ENCODE measurements at regions not wholly inside any gene's neighbourhood (a gene's known extent, or its start where the extent isn't known, plus 50 kb on each side); places are given as distances from the start of the nearest gene placed in this dataset.
"Not testable (repeated sequence)": the region's sequence is repeated elsewhere in the genome, so short reads cannot be mapped to it uniquely, and the experiment has no call there.

DNA sequence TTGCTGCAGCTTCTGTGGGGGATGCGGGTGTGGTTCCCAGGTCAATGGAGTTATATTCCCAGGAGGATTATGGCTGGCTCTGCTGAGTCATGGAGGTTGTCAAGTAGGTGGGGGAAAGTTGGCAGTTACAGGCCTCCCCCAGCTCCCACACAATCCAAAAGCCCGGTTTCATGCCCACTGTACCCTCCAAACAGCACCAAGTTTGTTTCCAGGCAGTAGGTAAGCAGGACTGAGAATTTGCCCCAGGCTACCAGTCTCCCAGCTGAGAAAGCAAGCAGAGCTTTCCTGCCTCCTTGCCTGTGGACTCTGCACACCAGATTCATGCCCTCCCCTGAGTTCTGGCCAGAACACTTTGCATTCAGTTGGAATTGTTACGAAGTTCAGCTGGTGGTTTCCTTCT is 578.2 kb downstream of the MEI4 start:
- DNase-seq (ENCODE audit: low spot score), result no peak

DNA sequence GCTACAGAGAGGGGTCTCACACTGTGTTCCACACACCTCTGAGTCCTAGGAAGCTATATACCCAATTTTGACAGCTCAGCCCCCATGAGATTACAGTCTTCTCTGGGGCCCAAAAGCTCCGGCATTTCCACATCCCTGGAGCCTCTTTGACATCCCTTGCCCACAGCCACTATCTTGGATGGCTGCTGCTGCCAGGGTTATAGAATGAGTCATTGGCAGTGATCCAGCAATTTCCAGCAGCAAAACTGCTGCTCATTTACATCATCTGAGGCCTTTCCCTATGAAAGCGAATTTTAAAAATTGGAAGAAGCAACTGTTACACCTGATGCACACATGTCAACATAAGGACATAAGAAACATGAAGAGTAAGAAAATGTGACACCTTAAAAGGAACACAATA is 590.7 kb downstream of the MEI4 start:
- no peak for DNase-seq (ENCODE audit: low spot score)

DNA sequence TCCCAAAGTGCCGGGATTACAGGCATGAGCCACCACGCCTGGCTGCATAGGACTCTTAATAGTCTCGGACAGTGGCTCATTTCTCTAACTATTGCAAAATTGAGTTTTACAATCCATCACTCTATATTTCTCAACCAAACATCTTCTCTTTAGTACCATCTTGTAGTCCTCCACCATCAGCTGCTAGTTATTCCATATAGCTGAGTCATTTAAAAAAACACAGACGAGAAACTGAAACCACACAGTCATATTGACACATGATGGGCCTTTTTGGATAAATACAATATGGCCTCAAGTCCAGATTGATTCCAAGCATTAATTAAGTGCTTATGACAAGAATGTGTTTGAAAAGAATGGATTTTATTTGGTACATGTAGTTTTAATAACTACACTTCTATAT is 599.1 kb downstream of the MEI4 start:
- DNase-seq (ENCODE audit: low spot score), result no peak

DNA sequence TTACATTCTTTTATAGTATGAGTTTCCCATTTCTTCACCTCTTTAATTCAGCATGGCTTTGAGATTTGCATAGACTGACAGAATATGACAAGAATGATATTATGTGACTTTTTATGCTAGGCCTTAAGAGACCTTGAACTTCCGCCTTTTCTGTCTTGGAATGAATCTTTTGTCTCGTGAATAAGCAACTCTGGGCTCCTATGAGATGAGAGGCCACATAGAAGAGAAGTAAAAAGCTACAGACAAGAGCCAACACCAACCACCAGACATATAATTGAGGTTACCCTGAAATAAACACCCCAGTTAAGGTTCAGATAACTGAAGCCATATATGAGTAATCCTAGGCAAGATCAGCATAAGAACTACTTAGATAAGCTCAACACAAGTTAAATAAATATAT is 600.8 kb downstream of the MEI4 start:
- no peak for DNase-seq (ENCODE audit: low spot score)

DNA sequence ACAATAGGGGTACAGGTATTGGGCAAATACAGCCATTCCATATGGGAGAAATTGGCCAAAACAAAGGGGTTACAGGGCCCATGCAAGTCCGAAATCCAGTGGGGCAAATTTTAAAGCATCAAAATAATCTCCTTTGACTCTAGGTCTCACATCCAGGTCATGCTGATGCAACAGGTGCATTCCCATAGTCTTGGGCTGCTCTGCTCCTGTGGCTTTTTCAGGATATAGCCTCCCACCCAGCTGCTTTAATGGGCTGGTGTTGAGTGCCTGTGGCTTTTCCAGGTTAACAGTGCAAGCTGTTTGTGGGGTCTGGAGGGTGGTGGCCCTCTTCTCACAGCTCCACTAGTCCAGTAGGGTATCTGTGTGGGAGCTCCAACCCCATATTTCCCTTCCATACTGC is 607.1 kb downstream of the MEI4 start:
- DNase-seq (ENCODE audit: low spot score), result no peak

DNA sequence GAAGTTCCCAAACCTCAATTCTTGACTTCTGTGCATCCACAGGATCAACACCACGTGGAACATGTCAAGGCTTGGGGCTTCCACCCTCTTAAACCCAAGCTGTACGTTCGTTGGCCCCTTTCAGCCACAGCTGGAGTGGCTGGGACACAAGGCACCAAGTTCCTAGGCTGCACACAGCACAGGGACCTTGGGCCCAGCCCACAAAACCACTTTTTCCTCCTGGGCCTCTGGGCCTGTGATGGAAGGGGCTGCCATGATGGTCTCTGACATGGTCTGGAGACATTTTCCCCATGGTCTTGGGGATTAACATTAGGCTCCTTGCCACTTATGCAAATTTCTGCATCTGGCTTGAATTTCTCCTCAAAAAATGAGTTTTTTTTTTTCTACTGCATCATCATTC is 606.9 kb upstream of the IRAK1BP1 start:
- not testable (repeated sequence) for DNase-seq (ENCODE audit: low spot score)

DNA sequence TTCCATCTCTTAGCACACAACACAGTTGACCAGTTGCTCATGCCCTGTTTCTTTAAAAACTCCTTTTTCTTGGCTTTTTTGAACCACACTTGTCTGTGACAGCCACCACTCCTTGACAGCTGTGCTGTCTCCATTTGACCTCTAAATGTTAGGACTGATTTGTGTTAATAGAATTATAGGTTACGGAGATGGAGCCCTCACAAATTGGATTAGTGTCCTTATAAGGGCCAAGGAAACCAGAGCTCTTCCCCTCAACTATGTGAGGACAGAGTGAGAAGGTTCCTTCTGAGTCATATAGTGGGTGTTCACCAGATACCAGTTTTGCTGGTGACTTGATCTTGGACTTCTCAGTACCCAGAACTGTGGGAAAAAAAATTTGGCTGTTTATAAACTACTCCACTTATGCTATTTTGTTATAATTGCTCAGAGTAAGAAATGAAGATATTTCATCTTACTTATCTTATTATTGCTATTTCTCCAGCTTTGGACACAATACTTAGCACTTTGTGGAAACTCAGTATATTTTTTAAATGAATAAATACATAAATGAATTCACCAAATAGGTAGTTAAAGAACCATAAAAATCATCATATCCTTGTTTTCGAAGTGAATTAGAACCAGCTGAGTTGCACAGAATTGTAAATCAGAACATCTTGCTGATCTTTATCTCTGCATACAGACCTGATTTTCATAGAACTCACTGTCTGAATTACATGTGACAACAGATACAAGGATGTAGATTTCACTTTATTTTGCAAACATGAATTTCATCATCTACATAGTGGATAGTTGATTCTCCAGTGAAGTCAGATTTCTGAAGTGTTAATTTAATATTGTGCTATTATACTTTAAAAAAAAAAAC is 598.5 kb upstream of the IRAK1BP1 start:
- DNase-seq (ENCODE audit: low spot score), result no peak

DNA sequence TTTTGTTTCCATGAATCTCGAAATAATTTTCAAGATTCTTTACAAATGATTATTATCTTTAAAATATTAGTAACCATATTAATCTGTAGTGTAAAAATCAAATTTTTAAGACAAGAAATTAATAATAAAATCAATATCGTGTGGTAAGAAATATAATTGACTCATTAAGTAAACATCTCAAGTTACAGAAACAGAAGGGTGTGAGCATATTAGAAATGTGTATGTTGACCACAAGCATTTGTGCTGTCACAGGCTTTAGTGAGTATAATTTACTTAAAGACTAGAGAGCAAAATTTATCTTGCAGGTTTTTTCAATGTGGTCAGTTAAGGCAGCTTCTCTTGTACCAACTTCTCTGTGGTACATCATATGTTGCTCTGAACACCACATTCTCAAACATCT is 566.5 kb upstream of the IRAK1BP1 start:
- DNase-seq (ENCODE audit: low spot score), result no peak

DNA sequence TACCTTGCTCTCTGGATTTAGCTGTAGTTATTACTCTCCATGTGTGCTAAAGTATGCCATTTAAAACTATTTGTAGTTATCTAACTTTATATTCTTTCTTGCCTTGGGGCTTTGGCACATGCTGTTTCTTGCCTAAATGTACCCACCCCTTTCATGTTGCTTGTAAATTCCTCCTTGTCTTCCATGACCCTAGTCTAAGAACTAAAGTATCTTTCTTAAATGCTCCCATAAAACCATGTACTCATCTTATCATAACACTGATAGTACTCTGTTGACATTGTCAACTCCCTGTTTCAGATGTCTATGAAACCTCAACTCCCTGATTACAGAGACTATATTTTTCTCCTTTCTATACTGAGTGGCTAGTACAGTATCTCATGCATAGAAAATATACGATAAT is 564.9 kb upstream of the IRAK1BP1 start:
- DNase-seq (ENCODE audit: low spot score), result peak; percentile 67

DNA sequence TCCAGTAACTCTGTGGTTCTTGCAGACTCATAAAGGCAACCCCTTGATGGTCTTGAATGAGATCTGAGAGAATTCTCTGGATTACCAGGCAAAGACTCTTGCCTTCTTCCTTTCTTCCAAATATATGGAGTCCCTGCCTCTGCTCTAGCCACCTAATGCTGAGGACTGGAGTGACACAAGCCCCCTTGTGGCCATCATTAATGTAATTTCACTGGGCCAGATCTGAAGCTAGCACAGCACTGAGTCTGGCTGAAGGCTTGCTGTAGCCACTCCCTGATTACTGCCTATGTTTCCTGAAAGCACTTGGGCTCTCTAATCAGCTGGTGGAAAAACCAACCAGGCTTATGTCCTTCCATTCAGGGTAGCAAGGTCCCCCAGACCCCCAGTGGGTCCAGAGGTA is 559.3 kb upstream of the IRAK1BP1 start:
- no peak for DNase-seq (ENCODE audit: low spot score)

DNA sequence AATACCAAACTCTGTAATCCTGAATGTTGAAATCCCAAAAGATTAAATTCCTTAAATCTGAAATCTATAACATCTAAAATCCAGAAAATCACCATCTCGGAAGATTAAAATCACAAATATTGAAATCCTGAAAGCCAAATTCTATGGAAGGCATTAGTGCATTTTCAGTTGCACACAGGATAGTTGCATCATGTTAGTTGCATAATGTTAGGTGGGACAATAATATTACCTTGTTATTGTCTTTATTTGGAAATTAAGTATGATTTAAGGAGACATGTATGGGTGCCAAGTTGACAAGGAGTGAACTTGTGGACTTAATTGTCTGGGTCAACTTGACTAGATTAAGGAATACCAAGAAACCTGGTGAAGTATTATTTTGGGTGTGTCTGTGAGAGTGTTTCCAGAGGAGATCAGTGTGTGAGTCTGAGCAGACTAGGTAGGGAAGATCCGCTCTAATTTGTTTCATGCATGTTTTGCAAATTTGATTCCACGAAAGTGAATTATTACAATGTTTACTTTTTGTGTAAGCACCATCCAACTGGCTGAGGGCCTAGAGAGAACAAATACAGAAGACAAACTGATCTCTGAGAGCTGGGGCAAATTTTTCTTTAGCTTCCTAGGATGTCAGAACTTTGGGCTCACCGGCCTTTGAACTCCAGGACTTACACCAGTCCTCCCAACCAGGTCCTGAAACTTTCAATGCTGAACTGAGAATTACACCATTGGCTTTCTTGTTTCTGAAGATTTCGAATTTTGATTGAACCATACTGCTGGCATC is 545.1 kb upstream of the IRAK1BP1 start:
- no peak for DNase-seq (ENCODE audit: low spot score)

DNA sequence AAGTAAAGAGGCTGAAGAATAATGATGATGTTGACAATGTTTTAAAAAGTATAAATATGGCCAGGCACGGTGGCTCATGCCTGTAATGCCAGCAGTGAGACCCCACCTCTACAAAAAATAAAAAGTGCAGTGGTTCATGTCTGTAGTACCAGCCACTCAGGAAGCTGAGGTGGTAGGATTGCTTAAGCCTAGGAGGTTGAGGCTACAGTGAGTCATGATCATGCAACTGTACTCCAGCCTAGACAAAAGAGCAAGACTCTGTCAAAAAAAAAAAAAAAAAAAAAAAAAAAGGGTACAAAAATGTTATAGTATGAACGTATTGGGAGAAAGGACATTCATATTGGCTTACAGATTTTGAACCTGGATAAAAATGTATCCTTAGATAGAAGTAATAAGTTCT is 543.1 kb upstream of the IRAK1BP1 start:
- DNase-seq (ENCODE audit: low spot score), result no peak

DNA sequence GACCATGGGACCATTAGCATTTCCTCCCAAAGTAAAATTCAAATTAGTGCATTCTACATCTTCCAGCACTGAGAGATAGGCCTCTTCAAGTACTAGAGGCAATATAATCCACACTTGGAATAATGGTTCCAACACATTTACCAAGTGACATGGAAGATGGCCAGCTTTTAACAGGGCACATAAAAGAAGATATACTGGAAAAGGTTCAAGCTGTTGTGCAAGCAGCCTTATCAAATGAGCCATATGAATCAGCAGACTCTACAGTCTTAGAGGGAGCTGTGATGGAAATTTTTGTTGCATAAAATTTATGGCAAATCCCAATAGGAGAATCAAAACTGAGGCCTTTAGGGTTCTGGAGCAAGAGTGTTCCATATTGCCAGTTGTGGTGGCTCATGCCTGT is 526.6 kb upstream of the IRAK1BP1 start:
- peak; percentile 1 for DNase-seq (ENCODE audit: low spot score)

DNA sequence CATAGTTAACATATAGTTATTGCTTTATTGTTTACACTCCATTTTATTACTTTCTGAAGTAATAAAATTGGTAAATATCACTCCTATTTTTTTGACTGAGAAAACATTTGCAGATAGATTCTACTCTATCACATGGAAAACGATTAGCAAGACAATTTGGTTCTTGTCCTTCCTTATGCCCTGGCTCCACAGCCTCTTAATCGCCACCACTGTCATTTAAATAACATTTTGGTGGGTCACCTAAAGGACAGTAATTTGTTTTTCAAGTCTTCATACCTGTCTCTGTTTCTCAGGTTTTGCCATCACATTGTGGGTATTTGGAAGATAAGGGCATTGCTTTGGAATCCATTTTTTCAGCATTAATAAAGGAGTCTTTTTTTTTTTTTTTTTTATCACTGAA is 521.5 kb upstream of the IRAK1BP1 start:
- no peak for DNase-seq (ENCODE audit: low spot score)

DNA sequence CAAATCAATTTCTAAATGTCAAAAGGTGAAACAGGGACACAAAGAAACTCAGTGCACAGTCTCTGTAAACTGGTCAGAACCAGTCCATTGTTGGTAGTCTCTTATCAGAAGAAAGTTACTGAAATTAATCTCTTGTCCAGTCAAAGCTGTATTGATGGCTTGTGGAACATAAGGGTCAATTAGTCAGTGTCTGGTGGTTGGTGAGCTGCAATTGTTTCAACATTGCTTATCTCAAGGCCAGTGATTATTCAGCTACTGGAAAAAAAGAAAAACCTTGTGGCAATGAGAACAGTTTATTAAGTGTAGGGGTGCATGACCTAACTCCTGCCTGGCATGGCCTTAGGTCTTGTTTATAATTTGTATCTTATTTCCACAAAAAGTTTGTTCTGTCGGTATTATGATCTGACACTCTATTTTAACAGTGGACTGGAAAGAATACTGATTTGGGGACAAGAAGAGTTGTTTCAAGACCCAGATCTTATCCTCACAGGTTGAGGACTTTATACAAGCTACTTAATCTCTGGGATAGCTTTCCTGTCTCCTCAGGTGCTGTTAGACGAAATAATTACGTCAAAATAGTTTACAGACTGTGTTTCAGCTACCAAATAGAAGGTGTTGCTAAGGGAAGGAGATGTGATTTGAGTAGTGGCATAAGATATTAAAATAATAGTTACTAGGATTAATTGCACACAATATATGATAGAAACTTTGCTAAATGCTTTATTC is 520.0 kb upstream of the IRAK1BP1 start:
- DNase-seq (ENCODE audit: low spot score), result no peak

DNA sequence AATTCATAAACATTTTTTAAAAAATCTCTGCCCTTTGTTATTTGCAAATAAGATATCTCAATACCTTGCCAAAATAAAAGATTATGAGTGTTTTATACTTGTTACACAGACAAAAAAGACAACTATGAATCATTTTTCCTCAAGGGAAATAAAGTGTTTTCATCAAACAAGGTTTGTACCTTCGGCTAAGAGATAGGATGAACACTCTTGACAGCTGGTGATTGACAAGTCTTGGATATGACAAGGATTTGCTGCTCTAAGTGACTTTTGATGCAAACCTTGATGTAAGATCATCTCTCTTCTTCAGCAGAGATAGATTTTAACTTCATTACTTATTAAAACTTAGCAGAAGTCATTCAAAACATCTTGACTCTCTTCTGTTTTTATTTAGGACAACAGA is 514.3 kb upstream of the IRAK1BP1 start:
- no peak for DNase-seq (ENCODE audit: low spot score)

DNA sequence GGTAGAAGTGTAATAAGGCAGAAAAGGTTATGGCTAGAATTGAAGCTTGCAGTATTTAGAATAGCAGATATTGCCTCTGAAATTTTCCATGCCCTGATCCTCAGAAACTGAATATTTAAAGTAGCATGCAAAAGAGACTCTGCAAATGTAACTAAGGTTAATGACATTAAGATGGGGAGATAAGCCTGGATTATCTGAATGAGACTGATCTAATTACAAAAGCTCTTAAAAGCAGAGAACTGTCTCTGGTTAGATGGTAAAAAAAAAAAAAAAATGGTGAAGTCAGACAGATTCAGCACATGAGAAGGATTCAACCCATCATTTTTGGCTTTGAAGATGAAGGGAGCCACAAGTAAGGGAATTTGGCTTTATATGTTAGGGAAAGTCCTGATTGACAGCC is 503.7 kb upstream of the IRAK1BP1 start:
- no peak for DNase-seq (ENCODE audit: low spot score)

DNA sequence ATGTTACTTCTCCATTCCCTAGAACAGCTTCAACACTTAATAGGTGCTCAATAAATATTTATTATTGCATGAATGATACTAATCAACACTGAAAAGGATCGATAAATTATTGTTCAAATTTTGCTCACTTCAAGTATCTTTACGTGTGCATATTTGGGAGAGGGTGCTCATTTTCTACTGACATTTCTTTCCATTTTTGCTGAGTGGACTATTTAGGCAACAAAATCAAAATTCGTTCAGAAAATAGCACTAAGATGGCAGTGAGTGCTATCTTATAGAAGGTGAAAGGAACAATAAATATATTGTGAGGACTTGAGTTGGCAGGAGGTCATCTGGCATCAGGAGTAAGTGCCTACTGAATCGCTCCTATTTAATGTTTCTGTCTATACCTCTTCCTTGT is 501.9 kb upstream of the IRAK1BP1 start:
- DNase-seq (ENCODE audit: low spot score), result no peak

DNA sequence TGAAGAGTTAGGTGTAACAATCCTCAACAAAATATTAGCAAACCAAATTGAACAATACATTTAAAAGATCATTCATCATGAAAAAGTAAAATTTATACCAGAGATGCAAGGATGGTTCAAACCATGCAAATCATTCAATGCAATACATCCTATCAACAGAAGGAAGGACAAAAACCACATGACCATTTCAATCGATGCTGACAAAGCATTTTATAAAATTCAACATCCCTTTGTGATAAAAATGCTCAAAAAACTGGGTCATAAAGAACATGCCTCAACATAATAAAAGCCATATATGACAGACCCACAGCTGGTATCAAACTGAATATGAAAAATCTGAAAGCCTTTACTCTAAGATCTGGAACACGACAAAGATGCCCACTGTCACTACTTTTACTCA is 490.3 kb upstream of the IRAK1BP1 start:
- no peak for DNase-seq (ENCODE audit: low spot score)

DNA sequence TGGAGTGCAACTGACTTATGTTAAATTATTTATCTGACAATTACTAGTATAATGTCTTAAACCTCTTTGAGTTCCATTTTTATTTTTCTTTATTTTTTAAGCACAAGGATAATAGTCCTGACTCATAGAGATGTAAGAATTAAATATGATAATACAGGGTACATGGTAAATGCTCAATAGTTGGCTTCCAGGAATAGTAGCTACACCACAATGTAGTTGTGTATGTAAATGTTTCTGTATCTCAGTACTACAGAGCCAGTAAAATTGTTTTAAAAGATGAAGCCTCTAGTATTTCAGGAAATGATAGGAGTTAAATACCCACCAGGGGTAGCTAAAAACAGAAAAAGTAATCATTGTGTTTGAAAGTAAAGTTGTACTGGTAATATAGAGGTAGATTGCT is 487.4 kb upstream of the IRAK1BP1 start:
- no peak for DNase-seq (ENCODE audit: low spot score)

DNA sequence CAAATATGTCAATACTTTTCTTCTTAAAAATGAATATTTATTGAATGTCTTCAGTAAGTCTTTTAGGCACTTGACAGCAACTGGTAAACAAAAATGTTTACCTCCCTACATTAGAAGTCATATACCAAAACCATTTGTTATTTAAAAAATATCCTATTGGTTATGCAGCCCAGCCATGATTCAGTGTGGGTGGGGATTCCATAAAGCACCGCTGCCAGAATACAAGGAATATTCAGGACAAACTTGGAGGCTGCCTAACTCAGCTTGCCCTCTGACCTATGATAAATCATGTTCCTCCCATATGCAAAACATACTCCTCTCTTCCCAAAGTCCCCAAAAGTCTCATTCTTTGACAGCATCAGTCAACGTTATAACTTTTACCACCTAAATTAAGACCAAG is 486.8 kb upstream of the IRAK1BP1 start:
- no peak for DNase-seq (ENCODE audit: low spot score)

DNA sequence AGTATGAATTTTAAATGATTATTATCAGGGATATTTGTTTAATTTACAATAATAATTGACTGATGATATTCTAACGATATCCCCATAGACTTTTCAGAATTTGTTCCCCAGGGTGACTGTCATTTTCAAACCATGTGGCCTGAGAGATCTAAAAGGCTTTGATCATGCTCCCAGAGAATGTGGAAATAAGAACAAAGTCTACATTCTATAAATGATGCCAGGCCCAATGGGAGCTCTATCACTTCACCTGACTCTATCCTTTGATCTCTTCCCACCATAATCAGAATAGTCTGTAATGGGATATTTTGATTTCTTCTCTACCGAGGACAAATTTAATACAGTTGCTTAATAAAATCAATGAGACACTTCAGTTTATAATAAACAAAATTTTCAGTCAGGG is 483.4 kb upstream of the IRAK1BP1 start:
- no peak for DNase-seq (ENCODE audit: low spot score)

DNA sequence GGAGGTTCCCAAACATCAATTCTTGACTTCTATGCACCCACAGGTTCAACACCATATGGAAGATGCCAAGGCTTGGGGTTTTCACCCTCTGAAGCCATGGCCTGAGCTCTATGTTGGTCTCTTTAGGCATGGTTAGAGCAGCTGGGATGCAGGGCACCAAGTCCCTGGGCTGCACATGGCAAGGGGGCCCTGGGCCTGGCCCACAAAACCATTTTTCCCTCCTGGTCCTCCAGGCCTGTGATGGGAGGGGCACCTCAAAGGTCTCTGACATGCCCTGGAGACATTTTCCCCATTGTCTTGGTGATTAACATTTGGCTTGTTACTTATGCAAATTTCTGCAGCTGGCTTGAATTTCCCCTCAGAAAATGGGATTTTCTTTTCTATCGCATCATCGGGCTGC is 480.5 kb upstream of the IRAK1BP1 start:
- not testable (repeated sequence) for DNase-seq (ENCODE audit: low spot score)

All from umbilical cord (tissue), 1 donor.